Stimulated activated CD8-positive, alpha-beta memory T cell treated with anti-CD3 and anti-CD28 coated beads, Interleukin-4, amount 100 ng/mL, for 24 hours (primary cell): ENCODE measurements at regions not wholly inside any gene's neighbourhood (a gene's known extent, or its start where the extent isn't known, plus 50 kb on each side); places are given as distances from the start of the nearest gene placed in this dataset.
"Not testable (repeated sequence)": the region's sequence is repeated elsewhere in the genome, so short reads cannot be mapped to it uniquely, and the experiment has no call there.

Source experiments
- DNase-seq: peaks from one replicate; pipeline ENCODE4 v3.0.0-alpha.2; 2020; ENCODE audit warnings: low read depth

DNA sequence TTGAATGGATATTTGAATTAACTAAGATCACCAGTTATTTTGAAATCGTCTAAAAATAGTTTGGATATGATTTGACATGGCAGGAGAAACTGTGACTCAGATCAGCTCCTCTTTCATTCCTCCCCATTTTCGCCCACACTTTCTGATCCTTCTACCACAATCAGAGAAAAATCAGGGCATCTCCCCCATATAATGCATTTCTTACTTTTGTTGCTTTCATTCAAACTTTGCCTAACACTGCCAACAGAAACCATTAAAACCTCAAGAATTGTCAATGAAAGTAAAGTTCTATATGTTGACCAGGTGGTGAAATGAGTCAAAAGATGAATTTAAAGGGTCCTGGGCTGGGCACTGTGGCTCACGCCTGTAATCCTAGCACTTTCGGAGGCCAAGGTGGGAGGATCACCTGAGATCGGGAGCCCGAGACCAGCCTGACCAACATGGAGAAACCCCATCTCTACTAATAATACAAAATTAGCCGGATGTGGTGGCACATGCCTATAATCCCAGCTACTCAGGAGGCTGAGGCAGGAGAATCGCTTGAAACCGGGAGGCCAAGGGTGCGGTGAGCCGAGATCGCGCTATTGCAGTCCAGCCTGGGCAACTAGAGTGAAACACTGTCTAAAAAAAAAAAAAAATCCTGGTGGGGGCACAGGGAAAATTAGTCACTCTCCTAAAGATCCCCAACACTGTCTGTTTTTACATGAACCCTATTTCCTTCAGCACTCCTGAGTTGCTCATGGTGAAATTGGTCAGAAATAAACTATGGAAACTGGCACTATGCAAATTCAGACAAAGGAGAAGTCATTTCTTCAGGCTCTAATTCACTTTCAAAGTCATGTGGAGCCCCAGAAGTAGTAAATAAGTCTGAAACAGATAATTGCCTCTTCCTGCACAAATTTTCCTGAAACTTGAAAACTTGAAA, 122.8 kb upstream of the NOCT start:
- no peak for DNase-seq

DNA sequence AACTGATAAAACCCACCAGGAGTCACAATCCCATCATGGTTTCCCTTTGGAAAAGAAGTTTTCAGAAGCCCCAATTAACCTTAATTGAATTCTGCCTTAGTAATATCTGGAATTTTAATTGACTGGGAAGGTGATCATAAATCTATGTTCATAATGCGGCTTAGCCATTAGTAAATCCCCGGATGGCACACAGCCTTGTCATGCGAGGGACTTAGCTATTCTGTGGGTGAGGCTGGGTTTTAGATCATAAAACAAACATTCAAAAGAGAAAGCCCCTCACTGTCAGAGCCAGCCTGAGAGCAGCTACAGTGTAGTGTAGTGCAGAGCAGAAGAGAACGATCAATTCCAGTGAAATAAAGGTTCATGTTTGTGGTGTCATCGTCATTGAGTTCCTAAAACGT, 124.0 kb upstream of the NOCT start:
- no peak for DNase-seq

DNA sequence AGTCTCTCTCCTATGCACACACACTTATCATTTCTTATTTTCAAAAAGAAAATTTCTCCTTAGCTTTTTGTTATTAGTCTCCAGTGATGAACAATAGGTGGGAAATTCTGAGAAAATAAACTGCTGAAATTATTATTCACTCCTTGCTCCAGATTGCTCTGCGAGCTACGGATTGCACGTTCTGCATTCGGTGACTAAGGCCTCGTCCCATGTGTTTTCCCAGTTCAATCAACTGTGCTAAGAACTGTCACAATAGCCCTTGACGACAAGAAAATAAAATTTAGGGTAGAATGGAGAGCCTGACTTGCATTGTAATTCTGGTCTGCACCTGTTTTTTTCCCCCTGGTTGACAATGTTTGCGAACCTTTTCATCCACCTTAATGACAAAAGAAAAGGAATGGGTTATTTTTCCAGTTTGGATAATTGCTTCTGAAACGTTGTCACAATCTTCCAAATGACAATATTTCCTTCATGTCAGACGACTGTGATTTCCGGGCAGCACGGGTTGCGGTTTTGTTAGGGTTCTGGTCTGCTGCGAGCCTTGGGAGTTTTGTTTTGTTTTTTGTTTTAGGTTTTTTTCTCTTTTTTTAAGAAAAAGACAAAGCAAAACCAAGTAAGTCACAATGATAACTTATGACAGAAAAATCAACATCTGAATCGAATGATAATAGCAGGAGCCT, 124.5 kb upstream of the NOCT start:
- DNase-seq, result no peak

DNA sequence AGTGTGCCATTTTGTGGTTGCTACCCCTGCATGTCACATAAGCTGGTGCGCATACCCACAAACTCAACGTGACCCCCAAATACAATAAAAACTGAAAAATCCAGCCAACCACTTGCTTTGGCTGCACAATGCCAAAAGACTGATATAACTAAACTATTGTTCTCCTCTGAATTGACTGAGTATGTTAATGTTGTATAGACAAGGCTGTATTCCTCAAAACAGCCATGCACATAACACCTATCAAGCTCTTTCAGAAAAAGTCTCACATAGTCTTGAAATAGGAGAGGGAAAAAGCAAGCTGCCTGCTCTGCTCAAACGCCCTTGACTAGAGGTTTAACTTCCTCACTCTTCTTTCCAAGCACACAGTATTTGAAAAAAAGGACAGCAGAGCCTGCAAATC, 126.4 kb upstream of the NOCT start:
- DNase-seq, result no peak

DNA sequence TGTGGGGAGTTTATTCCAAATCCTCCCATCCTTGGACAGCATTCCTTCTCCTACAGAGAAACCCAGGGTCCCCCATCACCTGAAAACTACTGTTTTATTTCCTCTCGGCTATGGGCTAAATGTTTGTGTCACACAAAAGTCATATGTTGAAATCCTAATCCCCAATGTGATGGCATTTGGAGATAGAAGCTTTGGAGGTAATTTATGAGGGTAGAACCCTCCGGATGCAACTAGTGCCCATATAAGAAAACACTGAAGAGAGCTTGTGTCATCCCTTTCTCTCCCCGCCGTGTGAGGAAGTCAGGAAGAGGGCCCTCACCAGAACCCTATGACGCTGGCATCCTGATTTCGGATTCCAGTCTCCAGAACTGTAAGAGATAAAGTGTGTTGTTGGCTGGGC, 127.8 kb upstream of the NOCT start:
- no peak for DNase-seq

DNA sequence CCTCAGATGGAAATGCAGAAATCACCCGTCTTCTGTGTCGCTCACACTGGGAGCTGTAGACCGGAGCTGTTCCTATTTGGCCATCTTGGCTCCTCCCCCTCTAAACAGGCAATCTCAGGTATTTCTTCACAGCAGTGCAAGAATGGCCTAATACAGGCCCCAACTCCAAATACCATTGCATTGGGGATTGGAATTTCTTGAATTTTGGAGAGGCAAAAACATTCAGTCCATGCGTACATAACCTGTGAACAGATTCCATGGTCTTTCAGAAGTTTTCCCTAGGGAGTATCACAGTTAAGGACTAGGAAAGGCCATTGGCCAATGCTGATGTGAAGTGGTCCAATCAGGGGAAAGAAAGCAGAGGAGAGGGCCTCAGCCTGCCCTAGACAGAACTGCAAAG, 128.2 kb upstream of the NOCT start:
- no peak for DNase-seq

DNA sequence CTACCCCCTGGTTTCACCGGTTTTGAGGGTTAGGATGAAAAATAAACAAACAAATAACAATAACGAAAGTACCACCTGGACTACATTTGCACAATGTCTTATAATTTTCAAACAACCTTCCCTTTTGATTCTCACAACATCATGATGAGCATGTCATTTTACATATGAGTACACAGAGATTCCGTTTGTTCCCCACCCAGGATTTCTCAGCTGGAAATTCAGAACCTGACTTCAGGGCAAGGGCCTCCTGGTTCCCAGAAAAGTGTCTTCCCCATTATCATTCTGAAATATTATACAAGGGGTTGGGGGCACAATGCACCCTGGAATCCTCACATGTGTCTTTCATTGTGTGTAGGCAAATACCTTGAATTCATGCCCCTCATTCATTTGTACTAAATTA, 135.8 kb upstream of the NOCT start:
- no peak for DNase-seq

DNA sequence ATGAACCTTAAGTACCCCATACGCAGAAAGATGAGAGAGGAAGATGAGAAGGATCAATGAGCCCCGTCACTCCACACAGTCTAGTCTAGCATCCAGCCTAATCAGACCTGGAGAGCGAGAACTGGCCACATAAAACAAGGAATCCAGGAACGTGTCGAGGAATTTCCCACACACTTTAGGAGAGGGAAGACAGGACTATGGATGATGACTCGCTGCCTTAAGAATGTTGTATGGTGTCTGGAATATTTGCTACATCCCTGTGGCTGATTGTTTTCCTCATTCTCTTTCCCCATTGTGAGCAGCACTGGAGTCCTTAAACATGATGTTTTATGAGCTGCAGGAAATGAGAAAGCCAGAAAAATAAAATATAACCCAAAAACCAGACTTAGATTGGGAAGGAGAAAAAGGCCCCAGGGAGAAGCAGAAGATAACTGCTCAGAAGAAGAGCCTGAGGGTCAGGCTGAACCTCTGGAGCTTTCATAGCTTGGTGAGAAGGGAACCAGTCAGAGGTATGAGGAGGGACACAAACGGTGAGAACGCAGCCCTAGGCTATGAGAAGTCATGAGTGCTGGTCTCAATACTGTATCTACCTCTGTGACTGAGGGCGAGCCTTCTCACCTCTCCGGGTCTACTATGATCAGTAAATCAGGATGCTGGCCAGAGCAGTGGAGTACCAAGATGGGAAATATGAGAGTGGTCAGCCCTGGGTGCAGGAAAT, 139.5 kb upstream of the NOCT start:
- DNase-seq, result no peak

DNA sequence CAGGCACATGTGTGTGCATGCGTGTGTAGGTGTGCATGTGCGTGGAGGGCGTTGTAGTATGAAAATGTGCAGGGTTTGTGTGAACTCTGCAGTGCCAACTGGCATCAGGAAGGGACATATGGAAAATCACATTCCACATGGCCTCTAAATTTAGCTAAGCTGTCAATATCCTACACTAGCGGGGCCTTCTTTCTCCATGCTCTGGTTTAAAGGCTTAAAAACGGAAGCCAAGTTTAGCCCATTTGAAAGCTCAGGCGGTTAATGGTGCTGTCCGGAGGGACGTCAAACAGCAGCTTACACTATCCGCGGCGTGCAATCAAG, 144.1 kb upstream of the NOCT start:
- no peak for DNase-seq

DNA sequence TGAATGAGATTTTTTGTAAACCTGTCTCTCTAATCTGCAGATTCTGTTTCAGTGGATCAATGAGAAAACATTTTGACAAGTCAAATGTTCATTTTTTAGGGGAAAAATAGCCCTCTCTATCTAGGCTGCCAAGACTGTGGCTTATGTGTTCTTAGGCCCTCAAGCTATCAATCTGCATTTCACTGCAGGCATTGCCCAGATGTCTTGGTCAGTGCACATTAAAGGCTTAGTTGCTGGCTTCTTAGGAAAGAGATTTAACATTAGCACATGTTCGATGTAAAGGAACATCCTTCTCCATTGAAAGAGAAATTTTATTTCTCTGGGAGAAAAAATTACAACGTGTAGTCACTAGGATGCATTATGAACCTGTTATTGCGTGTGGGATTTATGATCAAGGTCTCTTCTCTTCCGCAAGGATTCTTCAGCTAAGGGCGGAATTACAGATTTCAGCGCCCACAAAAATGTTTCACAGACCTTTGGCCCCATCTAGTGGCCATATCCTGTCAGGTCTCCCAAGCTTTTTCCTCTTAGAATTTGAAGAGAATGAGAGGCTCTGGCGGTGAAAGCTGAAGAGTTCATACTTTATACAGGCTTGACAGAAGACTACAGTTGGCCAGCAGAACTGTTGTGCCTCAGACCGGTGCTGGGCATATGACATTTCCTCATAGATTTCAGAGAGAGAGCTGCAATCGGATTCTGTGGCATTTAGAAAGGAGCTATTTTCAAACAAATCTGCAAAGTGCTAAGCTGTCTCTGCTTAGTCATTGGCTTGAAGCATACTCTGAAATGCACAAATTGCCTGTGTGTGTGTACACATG, 144.6 kb upstream of the NOCT start:
- peak; percentile 16 for DNase-seq

DNA sequence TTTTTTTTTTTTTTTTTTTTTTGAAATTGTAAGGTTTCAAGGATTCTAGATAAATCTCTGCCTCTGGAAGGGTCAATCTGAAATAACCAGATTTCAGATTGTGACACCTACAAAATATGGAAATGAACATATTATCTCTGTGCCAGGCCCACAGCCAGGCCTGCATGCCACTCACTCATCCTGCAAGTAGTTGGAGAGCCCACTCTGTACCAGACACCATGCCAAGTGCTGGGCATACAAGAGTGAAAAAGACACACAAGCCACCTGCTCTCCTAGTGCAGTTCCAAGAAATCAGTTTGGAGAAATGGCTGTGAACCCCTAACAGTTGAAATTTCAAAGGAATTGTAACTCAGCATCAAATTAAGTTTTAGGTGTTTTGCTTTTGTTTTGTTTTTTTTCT, 145.9 kb upstream of the NOCT start:
- no peak for DNase-seq

DNA sequence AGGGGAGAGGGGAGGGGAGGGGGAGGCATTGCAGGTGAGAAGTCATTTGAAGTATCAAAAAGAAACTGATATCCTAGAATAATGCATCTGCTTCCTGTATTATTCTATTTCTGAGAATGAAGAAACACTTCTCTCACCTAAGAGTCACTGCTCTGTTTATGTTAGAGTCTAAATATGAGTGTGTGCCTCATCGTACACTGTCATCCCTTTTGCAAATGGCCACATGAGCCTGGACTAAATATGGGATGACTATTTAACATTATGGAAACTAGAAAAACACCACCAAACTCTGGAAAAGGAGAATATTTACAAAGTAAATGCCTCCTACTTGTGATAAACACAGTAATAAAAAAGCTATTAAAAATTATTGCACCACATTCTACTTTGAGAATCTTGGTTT, 146.4 kb upstream of the NOCT start:
- DNase-seq, result no peak

DNA sequence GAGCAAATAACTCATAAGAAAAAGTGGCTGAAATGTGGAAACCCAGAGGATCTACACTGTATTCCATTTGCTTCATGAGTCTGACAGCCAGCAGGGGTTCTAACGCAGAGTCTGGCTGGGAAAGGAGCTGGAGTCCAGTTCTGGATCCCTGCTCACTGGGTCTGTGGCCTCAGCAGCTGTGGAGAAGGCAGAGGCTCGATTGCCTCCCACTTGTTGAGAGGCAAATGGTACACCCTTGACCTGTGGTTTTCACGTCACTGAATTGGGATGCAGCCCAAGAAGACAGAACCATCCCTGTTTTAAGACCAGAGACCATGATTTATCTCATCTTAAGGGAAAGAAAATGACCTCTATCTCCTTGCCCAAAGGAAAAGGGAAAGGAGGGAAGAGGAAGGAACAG, 147.0 kb upstream of the NOCT start:
- DNase-seq, result no peak

DNA sequence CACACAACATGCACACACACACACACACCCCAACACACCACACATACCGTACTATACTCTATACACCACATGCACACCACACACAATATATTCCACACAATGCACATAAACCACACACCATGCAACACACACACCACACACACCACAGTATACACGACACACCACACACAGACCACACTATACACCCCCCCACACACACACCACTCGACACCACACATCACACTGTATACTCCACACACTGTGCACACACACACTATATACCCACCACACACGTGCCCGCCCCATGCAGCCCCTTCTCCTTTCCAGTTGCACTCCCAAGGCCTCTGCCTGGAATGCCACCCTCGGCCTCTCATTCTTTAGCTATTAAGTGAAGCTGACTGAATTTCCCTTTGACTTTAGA, 148.2 kb upstream of the NOCT start:
- DNase-seq, result no peak

DNA sequence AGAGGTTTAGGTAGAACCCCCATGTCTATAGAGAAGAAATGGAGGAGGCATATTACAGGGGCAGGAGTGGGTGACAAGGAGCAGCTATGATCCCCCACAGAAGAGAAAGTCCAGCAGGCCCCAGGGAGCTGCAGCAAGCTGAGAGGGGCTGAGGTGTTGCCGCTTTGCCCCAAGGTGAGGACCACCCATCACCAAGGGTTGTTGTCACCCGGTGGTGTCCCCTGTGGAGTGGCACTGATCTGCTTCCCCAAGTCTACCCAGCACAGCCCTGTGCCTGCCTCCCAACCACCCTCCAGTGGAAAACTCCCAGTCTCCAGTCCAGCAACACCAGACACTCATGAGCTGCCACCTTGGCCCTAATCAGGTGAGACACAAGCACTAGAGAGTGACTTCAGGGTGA, 149.3 kb upstream of the NOCT start:
- no peak for DNase-seq

DNA sequence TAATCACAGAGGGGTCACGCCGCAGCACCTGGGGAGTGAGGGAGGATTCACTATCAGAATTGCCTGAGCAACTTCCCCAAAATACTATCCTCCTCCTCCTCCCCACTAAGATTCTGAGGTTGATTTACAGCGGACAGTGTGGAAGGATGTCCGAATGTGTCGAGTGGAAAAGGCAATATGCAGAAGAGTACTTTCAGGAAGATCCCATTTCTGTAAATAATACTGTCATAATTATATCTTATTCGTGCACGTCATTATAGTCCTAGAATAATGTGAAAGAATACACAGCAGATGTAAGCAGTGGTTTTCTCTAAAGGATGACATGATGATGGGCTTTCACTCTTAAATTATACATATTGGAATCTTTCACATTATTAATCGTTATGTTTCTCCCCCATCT, 149.8 kb upstream of the NOCT start:
- no peak for DNase-seq

DNA sequence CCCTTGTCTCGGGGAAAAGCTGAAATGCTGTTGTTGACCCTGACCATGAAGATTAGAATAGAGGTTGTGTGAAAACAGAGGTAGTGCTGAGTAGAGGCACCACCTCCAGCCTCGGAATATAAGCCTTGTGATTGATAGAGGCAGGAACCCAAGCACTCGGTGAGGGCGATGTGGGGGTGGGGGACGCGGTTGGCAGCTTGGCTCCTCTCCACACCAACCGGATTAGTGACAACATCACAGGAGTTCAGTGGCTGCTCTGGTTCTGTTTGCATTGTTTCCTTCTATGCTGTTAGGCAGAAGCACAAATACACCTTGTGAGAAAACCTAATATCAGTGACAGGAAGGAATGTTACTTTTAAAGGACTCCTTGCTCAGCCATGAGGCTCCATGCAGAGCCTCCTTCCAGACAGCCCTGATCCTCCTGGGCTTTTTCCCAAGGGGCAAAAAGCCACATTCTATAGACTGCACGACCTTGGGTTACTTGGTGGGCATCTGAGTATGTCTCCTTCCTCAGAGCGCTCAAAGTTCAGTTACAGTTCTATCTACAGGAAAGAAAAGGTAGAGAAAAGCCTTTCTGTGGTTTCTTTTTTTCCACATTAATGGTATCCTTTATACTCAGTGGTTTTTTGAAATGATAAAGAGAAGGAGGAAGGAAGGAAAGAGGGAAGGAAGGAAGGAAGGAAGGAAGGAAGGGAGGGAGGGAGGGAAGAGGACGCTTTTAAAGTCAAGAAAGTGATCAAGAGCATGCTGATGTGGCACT, 150.4 kb upstream of the NOCT start:
- no peak for DNase-seq

DNA sequence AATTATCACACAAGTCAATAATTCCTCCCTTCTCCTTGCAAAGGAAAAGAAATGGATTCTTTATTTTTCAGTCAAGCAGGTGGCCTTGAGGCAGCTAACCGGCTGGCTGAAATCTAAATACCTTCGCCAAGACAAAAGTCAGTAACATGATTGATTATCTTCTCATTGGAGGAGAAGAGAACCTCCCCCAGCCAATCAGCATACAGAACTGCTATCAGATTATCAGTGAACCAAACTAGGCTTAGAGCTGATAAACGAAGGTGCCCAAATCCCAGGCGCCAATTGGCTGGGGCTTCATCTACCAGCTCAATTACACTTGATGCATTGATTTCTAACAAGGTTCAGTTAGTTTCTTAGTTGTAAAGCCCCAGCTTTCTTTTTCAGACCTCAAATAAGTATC, 152.4 kb upstream of the NOCT start:
- DNase-seq, result no peak

DNA sequence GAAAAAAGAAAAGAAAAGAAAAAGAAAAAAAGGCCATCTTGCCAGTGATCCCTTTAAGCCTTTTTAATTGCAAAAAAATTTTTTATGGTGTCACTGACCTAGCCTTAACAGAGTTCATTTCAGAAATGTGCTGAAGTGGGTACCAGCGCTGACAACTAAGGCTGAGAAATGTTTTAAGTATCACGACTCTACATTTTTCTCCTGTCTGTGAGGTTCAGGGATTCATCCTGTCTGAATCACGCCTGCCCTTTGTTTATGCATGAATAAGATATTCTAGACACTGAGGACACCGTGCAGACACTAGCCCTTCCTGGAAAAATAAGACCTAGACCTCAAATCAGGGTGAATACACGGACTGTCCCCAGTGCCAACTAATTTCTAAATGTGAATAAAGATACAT, 154.4 kb upstream of the NOCT start:
- DNase-seq, result no peak

DNA sequence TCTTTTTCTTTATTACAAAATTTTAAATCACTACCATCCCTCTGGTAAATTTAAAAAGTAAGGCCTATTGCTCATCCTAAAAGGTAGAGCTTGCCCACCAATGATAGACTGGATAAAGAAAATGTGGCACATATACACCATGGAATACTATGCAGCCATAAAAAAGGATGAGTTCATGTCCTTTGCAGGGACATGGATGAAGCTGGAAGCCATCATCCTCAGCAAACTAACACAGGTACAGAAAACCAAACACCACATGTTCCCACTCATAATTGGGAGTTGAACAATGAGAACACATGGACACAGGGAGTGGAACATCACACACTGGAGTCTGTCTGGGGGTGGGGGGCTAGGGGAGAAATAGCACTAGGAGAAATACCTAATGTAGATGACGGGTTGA, 155.2 kb upstream of the NOCT start:
- not testable (repeated sequence) for DNase-seq

DNA sequence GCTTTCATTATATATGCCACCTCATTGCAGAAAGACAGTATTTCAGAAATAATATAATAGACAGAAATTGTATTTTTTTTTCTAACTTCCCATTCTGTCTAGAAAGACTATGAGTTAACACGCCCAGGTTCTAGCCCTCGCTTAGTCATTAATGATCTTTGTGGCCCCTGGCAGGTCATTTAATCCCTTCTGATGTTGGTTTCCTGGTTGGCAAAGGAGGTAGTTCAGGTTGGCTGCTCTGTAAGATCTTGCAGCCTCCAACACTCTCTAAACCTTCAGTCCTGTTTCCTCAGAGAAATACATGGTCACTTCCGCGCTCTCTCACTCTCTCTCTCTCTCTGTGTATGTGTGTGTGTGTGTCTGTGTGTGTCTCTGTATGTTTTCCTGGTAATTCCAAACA, 156.3 kb upstream of the NOCT start:
- DNase-seq, result no peak

DNA sequence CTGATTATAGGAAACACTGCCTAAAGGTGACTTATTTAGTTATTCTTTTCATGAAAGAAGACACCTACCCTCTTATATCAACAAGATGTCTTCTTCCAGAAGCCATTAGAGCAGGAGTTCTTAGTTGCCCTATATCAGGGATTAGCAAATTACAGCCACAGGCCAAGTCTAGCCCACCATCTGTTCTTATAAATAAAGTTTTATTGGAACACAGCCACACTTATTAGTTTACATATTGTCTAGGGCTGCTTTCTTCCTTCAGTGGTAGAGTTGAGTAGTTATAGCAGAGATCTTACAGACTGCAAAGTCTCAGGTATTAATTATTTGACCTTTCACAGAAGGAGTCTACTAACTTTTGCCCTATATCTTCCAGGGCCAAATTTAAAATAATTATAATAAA, 157.2 kb upstream of the NOCT start:
- DNase-seq, result no peak
